ENCODE measurements at regions not wholly inside any gene's neighbourhood (a gene's known extent, or its start where the extent isn't known, plus 50 kb on each side); places are given as distances from the start of the nearest gene placed in this dataset.
"Not testable (repeated sequence)": the region's sequence is repeated elsewhere in the genome, so short reads cannot be mapped to it uniquely, and the experiment has no call there.

DNA sequence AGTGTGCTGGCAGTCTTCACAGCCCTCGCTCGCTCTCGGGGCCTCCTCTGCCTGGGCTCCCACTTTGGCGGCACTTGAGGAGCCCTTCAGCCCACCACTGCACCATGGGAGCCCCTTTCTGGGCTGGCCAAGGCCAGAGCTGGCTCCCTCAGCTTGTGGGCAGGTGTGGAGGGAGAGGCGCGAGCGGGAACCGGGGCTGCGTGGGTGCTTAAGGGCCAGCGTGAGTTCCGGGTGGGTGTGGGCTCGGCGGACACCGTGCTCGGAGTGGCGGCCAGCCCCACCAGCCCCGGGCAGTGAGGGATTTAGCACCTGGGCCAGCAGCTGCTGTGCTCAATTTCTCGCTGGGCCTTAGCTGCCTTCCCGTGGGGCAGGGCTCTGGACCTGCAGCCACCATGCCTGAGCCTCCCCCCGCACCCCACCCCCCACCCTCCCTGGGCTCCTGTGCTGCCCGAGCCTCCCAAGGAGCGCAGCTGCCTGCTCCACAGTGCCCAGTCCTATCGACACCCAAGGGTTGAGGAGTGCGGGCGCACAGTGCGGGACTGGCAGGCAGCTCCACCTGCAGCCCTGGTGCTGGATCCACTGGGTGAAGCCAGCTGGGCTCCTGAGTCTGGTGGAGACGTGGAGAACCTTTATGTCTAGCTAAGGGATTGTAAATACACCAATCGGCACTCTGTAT lies 684.4 kb upstream of the GOLIM4 start:
- not testable (repeated sequence) for DNase-seq

DNA sequence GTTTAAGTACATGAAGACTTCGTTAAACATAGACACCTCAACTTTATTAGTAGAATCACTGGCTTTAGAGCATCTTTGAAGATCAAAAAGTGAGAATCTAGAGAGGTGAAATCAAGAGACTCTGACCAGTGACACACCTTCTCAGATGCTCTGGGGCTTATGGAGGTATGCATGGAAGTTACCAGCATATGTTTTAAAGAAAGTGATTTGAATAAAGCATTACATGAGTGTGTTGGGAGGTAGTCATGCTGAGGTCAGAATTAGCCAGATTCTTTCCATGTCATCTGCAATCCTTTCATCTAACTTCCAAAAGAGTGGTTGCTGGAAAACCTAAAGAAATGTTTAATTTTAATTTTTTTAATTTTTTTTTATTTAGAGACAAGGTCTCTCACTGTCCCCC lies 658.0 kb upstream of the GOLIM4 start:
- DNase-seq, result no peak

DNA sequence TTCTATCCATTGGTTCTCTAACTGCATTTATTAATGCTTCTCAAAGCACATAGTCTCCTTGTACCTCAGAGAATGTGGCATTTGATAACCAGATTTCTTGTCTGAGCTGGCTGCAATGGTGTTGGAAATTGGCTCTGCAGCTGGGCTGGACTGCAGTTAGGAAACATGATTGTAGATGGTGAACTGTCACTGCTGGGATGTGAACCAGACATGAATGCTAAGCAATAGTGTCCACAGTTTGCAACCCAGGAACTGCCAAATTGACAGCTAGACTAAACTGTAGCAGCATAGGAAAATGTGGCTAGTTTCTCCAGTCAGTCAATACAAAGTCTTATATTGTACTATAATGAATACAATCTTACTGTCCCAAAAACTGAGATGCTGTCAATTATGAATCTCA lies 656.6 kb upstream of the GOLIM4 start:
- no peak for DNase-seq

DNA sequence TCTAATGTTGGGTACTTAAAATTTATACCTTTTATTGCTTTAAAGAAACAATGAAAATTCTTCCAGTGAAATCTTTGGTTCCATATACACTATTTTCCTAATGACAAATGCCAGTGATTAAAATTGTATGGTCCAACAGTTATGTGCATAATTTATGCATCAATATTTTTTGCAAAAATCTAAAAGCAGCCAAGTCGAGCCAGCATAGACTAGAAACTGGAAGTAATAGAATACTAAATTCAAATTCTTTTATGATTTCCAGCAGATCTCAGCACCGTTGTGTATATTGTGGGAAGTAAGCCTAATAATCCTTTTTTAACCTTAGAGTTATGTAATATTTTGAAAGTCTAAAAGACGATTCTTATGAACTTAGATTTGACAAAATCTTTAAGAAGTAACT lies 652.0 kb upstream of the GOLIM4 start:
- no peak for DNase-seq

DNA sequence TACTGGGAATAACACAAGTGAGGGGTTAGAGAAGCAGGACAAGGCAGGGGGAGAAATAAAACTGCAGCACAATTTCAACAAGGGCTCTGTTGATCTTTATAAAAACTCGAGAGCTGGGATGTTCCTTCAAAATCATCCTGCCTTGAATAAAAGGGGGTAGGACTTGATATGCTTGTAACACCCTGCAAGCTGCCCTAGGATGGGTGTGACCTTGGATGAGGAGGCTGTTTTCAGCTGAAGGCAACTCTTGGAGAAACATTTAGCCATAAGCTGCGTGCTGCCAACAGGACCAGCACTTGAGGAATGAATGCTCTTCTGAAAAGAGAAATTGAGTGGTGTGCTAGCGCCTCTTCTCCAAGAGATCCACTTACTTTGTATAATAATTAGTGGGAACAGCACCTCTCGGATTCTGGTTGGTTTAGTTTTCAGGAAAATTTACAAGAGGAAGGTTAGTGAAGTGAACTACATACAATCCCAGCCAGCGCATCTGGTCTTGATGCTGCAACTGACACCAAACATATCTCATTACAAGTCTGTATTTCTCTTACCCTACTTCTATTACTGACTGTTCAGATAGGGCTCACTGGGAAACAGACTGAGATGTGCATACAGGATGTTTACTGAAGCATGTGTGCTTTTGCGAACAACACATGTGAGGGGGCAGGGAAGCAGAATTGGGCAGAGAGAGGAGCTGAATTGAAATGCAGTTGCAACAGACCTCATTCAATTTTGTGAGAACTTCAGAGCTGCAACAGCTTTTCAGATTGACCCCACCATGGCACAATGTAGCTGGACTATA lies 643.0 kb upstream of the GOLIM4 start:
- DNase-seq, result peak; percentile 20

DNA sequence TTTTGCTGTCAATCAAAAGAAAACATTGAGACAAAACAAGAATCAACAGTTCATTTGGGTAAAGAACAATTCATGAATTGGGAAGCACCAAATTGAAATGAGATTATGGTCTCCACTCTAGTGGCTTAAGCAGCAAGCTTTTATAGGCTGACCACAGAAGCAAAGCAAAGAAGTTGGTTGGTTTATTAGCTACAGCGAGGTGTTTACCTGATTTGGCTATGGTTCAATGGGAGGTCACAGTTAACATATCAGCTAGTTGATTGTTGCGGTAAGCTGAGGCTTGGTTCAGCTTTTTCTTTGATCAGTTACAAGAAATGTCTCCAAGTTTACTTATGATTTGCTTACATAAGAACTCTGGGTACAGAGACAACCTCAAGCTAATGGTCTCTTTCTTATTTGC lies 640.5 kb upstream of the GOLIM4 start:
- no peak for DNase-seq

DNA sequence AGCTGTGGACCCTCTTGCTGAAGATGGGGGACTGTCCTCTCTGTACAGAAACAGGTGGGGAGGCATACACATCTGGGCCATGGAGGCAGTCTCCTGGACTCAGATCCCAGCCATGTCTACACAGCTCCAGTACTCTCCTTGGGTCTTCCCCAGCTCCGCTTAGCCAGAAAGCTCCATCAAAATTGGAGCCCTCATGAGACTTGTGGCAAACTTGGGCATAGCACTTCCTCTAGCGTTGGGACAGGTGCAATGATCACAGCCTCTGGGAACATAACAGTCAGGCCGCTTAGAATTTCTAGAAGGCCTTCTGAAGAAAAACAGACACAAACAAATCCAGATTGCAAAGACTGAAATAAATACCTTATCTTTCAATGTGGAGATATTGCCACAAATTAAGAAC lies 634.3 kb upstream of the GOLIM4 start:
- DNase-seq, result no peak

DNA sequence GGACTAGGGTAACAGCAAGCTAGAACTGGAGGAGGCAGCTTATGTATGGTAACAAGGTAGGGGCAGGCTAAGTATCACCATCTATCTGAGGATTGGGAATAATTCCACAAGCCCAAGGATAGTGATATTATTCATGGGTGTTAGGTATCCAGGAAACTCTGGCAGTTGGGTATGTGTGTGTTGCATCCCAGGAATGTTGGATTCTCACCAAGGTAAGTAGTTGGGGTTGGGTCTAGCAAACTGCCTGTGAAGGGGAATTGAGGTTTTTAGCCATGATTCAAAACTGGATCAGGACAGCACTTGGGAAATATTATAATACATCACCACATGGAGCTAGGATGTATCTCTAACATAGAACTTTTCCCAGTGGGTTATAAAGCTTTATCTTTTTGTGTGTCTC lies 626.4 kb upstream of the GOLIM4 start:
- DNase-seq, result no peak

DNA sequence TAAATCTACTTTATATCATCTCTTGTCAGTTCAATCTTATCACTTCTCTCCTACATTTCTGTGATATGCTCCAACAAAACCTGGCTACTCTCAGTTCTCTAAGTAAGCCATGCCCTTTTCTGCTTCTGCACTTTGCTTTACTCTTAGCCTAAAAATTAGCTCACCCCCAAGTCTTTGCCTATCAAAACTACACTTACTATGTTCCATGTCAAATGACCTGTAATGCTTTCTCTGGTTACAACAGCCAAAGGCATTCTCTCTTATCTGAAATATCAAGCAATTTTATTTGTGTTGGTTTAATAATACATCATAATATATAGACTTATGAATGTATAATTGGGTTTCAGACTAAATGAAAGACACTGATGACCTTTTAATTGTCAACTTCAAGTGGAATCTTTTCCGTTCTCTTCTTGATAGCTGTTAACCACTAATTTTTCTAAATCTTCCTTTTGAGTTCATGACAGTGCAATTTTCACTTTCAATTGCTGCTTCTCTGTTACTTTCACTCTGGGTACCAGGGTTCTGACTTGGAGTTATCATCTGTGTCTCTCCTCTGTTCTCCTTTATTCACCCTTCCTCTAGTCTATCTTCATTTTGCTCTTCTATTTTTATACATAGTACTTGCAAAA lies 619.0 kb upstream of the GOLIM4 start:
- no peak for DNase-seq

DNA sequence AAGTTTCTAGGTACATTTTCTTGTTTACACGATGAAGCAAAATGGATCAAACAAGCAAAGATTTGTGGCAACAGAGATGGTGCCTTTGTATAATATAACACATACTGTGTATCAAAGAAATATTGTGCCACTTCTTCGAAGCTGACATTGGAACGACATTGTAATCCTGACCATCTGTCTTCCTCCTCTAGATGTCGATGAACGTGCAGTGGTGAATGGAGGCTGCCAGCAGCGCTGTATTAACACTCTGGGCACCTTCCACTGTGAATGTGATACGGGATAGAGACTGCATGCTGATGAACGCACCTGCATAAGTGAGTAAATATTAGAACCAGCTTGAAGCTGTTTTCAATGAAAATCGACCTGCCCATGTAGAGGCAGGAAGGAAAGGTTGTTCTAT lies 613.3 kb upstream of the GOLIM4 start:
- DNase-seq, result no peak

DNA sequence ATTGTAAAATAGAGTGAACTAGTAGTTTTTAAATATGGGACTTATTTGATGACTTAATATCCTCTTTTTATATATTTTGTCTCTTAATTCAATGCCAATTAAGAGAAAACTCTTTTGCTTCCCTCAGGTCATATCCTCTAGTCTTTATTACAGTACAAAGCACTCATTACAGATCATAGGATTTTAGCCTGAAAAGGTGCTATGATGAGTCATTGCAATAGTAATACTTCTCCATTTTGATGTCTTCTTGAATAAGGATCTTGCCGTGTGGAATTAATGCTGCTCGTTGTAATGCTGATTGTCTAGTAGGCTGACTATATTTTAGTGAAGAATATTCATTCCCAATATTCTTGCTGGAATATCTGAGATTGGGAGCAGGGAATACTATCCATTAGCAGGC lies 612.2 kb upstream of the GOLIM4 start:
- DNase-seq, result no peak

DNA sequence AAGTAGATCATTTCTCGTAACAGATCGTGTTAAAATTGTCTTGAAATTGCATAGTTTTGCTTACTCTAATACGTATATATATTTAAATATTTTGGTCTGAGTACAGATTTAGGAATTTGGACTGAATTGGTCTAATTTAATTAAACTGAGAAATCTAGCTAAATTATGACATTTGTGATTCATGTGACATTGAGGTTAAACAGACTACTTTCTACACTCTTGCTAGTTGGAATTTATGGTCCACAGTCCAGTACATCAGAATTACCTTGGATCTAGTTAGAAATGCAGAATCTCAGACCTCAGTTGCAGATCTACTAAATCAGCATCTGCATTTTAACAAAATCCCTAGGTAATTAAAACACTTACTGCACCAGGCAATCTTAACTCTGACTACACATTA lies 609.7 kb upstream of the GOLIM4 start:
- no peak for DNase-seq

DNA sequence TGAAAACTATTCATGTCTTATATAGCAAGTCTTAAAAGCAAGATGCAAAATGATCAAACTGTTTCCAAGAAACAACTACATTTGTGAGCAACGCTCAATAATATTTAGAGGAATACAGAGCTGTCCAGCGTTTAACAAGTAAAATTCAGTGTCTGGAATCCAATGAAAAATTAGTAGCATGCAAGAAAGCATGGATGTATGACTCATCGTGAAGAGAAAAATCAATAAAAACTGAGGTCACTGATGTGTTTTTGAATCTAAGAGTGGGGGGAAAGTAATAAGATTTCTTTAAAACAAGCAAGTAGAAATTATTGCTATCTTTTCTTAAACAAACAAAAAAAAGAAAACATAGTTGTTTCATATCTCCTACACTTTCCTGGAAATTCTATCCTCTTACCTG lies 600.3 kb upstream of the GOLIM4 start:
- no peak for DNase-seq

DNA sequence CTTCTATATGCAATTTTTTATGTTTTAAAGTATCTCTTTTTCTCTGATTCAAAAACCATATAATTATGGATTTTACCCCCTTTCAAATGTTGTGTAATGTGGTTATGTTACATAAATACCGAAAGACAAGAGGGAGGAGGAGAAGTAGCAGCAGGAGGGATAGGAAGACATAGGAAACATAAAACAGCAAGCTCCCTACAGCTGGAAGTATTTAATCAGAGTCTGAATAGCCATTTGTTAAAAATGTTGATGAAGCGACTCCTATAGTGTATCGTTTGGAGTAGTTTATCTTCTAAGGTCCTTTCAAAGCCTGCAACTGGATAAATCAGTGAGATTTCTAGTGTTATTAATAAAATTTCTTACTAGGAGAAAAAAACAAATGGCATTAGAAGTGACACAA lies 598.1 kb upstream of the GOLIM4 start:
- no peak for DNase-seq

DNA sequence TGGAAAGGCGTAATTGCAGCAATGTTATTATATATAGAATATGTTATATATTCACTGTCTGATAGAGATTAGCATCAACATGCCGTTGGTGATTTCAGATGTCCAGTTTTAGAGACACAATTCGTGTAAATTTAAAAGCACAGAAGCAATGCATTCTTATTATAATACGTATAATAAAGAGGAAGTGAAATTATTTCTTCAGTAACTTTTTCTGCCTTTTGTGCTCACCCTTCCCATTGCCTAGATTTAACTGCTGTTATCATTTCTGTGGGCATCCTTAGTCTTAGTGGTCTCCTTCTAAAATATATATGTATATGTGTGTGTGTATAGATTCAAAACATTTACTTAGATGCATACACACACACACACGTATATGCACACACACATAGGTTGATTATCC lies 592.5 kb upstream of the GOLIM4 start:
- no peak for DNase-seq

DNA sequence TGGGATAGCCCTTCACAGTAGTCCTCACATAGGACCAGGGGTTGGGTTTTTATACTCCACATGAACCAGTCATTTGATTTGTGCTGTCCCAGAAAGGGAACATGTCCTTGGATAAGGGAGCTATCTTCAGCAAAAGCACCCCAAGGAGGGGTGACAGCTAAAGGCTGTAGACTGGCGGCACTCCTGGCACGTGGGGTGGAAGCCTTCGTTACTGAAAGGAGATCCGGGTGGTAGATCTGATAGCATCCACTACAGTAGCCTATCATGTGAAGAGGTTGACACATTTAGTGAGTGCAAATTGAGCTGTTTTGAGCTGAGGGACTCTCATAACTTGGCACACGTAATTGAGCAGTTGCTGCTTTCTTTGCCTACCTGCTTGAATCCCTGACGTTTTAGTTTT lies 588.8 kb upstream of the GOLIM4 start:
- DNase-seq, result no peak

DNA sequence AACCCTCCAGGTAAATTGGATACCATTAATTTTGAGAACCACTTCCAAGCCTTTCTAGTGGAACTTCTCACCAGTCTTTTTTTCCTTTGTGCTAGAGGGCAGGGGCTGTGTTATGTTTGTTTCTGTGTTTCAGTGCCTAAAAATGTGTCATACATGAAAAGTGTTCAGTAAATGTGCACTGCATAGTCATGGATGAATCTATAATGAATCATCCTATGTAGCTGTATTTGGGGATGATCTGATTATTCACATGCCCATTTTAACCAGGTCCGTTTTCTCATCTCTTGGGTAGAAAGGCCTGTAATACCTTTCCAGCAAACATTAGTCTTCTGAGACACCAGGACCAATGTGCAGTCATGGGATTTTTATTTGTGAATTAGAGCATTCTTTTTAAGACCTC lies 583.0 kb upstream of the GOLIM4 start:
- no peak for DNase-seq

DNA sequence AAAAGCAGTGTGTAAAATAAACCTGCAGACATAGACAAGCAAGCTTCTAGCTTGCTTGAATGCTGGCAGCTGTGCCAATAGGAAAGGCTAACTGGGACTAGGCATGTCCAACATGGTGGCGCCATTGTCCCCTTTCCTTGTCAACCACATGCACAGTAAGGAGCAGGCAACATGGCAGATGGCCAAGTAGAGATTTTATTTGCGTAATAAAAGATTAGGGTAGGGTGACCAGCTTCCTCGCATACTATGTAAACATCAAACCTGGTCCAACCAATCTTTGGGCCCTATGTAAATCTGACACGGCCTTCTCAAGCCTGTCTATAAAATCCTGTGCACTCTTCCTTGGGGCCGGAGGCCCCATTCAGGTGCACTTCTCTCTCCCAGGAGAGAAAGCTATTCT lies 575.4 kb upstream of the GOLIM4 start:
- no peak for DNase-seq

DNA sequence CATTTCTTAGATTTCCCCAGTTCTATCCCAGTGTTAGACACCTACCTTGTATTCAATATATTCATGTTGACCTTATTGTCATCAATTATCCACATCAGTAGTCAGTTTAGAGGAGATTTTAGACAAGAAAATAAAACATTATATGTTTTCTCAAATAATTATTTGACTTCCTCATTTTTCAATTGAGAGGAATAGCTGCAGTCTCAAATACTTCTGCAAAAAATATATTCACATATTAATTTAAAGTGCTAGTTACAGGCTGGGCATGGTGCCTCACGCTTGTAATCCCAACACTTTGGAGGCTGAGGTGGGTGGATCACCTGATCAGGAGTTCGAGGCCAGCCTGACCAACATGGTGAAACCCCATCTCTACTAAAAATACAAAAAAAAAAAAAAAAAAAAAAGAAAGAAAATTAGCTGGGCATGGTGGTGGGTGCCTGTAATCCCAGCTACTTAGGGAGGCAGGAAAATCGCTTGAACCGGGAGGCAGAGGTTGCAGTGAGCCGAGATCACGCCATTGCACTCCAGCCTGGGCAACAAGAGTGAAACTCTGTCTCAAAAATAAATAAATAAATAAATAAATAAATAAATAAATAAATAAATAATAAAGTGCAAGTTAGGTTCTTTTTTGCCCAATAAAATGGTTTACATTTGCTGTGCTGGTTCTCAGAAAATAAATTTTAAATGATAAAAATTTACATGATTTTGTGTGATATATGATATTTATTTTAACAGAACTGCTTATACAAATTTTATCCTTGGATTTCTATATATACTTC lies 565.3 kb upstream of the GOLIM4 start:
- not testable (repeated sequence) for DNase-seq

DNA sequence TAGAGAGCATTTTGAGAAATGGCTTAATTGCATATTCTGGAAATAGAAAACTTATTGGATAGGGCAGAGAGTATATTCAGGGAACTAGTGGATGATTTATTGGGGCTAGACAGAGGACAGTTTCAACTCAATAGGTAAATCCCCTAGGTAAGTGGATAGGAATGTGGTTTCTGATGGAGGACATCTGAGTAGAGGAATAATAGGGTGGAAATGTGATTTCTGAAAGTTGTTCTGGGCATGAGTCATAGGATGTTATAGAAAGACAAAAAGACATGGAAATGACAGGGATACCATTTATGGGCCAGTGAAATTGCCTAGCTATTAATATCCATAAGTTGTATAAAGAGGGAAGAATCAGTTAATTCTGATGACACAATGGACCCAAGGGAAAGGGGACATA lies 563.3 kb upstream of the GOLIM4 start:
- DNase-seq, result no peak

DNA sequence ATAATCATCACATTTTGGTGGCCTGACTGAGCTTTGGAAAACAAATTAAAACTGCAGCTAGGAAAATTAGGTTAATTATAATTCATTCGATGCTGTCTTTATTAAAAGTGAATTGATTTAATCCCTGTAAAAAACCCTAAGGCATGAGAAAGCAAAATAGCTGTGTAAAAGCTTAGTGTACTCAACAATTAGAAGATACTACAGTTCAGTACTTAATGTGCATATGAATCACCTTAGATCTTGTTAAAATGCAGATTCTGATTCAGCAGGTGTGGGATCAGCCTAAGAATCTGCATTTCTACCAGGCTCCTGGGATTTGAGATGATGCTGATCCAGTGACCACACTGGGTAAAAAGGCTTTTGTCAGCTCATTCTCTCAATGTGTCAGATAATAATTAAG lies 559.9 kb upstream of the GOLIM4 start:
- no peak for DNase-seq

DNA sequence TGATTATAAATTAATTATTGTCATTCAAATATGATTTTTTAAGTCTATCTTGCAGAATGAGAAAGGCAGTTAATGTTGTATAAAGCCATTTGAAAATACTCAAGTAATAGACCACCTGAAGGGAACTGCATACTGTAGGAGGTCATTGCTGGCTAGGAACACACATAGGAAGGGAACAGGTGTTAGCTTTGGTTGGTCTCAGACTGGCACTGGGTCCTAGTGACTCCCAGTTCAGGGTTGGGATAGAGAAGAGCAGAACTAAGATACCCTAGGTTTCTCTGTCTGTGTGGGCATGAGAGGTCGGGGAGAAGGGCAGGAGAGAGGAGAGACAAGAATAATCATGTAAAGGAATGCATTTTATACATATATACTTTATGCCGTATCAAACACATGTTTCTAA lies 559.0 kb upstream of the GOLIM4 start:
- no peak for DNase-seq

DNA sequence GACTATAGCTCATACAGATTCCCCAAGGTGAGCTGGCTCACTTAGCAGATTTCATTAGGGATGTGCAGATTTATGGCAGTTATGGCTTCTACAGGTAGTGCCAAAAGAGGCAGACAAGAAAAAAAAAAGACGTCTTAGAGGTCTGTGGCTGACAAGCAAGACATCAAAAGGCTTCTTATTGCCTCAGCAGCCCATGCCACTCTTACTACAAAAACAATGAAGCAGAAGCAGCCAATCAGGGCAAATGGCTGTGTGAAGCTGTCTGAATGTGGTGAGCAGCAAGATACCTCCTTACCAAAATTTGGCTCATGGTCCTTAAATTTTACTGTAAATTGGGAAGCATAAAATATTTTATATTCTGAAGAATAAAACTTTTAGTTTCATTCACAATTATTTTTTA lies 557.5 kb upstream of the GOLIM4 start:
- DNase-seq, result no peak
